Spleen (tissue), 11 donors: ENCODE measurements at regions not wholly inside any gene's neighbourhood (a gene's known extent, or its start where the extent isn't known, plus 50 kb on each side); places are given as distances from the start of the nearest gene placed in this dataset.
"Not testable (repeated sequence)": the region's sequence is repeated elsewhere in the genome, so short reads cannot be mapped to it uniquely, and the experiment has no call there.

Experiments used
- DNase-seq: peaks from one replicate; pipeline ENCODE4 v3.0.0-alpha.2; 2020
- H3K27ac ChIP-seq, 8 donors: fragments of 200-600 bp; sonication (generic) in 7 of 8; 1 replicate in 4 of 8; 2 replicates in 4 of 8; pipeline versions ENCODE4 v1.5.0 to v1.8.0; 2016 to 2021; ENCODE audit warnings: inconsistent platforms in 4 of 8, mild to moderate bottlenecking in 4 of 8, moderate library complexity in 1 of 8
- H3K27me3 ChIP-seq, 7 donors: fragments of 200-600 bp; sonication (generic) in 6 of 7; replicated peaks in 1 of 7; 1 replicate in 4 of 7; 2 replicates in 3 of 7; pipeline versions ENCODE4 v1.5.0 to v1.8.0; 2016 to 2021; ENCODE audit warnings: inconsistent platforms in 3 of 7, mild to moderate bottlenecking in 1 of 7
- H3K36me3 ChIP-seq, 6 donors: fragments of 200-600 bp; sonication (generic) in 5 of 6; 1 replicate in 4 of 6; 2 replicates in 2 of 6; pipeline versions ENCODE4 v1.5.0 to v1.8.0; 2016 to 2021; ENCODE audit warnings: inconsistent platforms in 2 of 6
- H3K4me1 ChIP-seq, 6 donors: fragments of 200-600 bp; sonication (generic) in 5 of 6; 1 replicate in 3 of 6; 2 replicates in 3 of 6; pipeline versions ENCODE4 v1.5.0 to v1.8.0; 2016 to 2021; ENCODE audit warnings: inconsistent platforms in 3 of 6
- H3K4me3 ChIP-seq, 8 donors: fragments of 200-600 bp; sonication (generic) in 7 of 8; 1 replicate in 4 of 8; 2 replicates in 4 of 8; pipeline versions ENCODE4 v1.5.0 to v1.8.0; 2016 to 2021; ENCODE audit warnings: inconsistent platforms in 4 of 8, mild to moderate bottlenecking in 4 of 8, moderate library complexity in 2 of 8
- H3K9me3 ChIP-seq, 8 donors: fragments of 200-600 bp; sonication (generic) in 7 of 8; 1 replicate in 4 of 8; 2 replicates in 4 of 8; pipeline versions ENCODE4 v1.5.0 to v1.8.0; 2016 to 2021; ENCODE audit warnings: inconsistent platforms in 4 of 8
- CTCF ChIP-seq, 11 experiments: fragments of 200-600 bp in 7 of 11; fragments of 450-650 bp in 4 of 11; sonication (generic) in 4 of 11; IDR thresholded peaks in 8 of 11; conservative IDR thresholded peaks in 3 of 11; 1 replicate in 7 of 11; 2 replicates in 4 of 11; pipeline versions ENCODE4 v1.4.0 to v1.8.0; 2016 to 2021; ENCODE audit warnings: antibody characterized with exemption in 11 of 11, inconsistent platforms in 4 of 11, mild to moderate bottlenecking in 1 of 11
- POLR2A ChIP-seq, 3 donors: fragments of 450-650 bp; IDR thresholded peaks; one replicate each; pipeline ENCODE4 v1.5.1; 2017; ENCODE audit warnings: antibody characterized with exemption in 3 of 3, mild to moderate bottlenecking in 1 of 3
- POLR2AphosphoS5 ChIP-seq, 3 donors: sonication (generic); formaldehyde crosslinking; IDR thresholded peaks; one replicate each; pipeline ENCODE4 v1.5.1; 2017; ENCODE audit warnings: antibody characterized with exemption in 3 of 3
- WGBS, 5 donors: extraction: QIAGEN DNeasy Blood & Tissue Kit in 3 of 5; methylation state at CpG; one replicate each; pipeline versions ENCODE4 v1.1.5 to v1.1.7; 2013 to 2018; 5-methylcytosine and 5-hydroxymethylcytosine counted together
- intact Hi-C: fragments of 100-400 bp; cut with DNase I; formaldehyde crosslinking; loops from one replicate; pipeline ENCODE4 v1.15.0; 2023; ENCODE audit warnings: low total_unique reads
- donor health status: healthy with polysubstance abuse.
- donor health status: DM: no; HTN: no; CAD: no; lungs with moderate emphysema.
- donor health status: DM: no; HTN: no; CAD: no.
- donor health status: Bipolar disorder and iron deficiency.
- donor health status: healthy.
- donor health status: DM: no; HTN: no; CAD: no.
- donor health status: DM: yes; HTN: yes; CAD: no.

DNA sequence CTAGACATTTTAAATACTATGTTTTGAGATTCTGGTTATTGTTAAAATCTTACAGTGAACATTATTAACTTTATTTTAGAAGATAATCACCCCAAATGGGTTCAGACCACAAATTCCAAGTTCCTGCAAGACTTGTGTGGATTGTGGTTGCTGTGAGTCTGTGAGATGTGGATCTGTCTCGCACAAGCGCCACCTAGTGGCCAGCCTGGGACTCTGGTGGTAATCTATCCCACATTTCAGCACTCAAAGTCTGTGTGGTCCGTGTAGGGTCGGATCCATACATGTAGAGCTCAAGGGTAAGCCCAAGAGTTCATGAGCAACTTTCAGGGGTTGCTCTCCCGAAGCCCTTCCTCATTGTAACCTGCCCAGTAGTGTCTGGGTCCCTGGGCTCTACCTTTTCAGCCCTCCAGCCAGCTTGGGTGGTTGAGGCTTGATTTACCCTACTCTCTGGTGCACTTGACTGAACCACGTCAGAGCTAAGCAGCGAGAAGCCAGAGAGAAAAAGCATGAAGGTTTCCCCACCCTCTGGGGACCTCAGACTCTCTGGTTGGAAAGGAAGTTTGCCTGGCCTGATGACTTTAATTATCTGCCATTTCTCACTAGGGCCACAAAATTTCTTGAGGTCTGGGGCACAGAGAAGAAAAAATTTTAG is 129.2 kb downstream of the ARHGAP11B start:
- H3K27ac ChIP-seq, intact Hi-C loops, H3K27me3 ChIP-seq, H3K4me1 ChIP-seq, H3K36me3 ChIP-seq, H3K4me3 ChIP-seq, H3K9me3 ChIP-seq: not testable (repeated sequence)
- WGBS, 5 donors, result 4 to 13% (median 4%) methylated on average over 2 to 3 of the region's 7 CpGs; no CpG with 5 or more reads in 2 of the 5 donors
- TF ChIP-seq CTCF (IDR thresholded peaks at IDR 0.05 in 8 of 11, conservative IDR thresholded peaks at IDR 0.05 in 3 of 11), result peak in 7 of 11 experiments; percentile 17 to 56 (median 48)
- DNase-seq, result peak; percentile 93

- WGBS, 5 donors, result 92 to 100% (median 99%) methylated on average over 4 to 5 of the region's 5 CpGs
- H3K4me3 ChIP-seq, H3K36me3 ChIP-seq, H3K4me1 ChIP-seq, DNase-seq, intact Hi-C loops, H3K9me3 ChIP-seq, H3K27me3 ChIP-seq, H3K27ac ChIP-seq: not testable (repeated sequence)
These were observed 134.7 kb downstream of the ARHGAP11B start for GRCh38 chr15:30760633-30761032.

DNA sequence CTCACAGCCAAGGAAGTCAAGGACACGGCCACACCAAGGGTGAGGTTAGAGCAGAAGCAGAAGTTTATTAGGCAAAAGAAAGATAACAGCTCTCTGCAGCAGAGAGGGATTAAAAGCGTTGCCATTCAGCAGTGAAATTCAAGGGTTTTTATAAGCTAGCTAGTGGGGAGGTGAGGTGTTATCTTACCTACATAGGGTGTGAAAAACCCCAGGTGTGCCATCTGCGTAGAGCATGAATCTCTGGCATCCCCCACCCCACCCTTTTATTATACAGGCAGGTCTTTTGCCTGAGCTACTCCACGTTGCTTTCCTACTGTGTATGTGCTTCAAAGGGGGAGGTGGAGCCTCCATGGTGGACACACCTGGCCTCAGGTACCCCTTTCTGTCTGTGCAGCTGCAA is 135.4 kb downstream of the ARHGAP11B start:
- H3K36me3 ChIP-seq, H3K4me1 ChIP-seq, H3K4me3 ChIP-seq, H3K9me3 ChIP-seq, intact Hi-C loops, H3K27ac ChIP-seq, H3K27me3 ChIP-seq, DNase-seq: not testable (repeated sequence)
- WGBS, 5 donors, result 84 to 100% (median 89%) methylated on average over 1 to 4 of the region's 4 CpGs

GRCh38 chr15:30769390-30770124 is 134.2 kb upstream of the FAN1 start:
- H3K27ac ChIP-seq, intact Hi-C loops, H3K9me3 ChIP-seq, H3K27me3 ChIP-seq, H3K4me1 ChIP-seq, H3K4me3 ChIP-seq, H3K36me3 ChIP-seq, DNase-seq: not testable (repeated sequence)
- WGBS, 5 donors, result 95 to 96% (median 96%) methylated on average over 11 to 12 of the region's 12 CpGs

- Histone ChIP-seq H3K9me3 (peaks cover 0 to 5% (median 0%) of the 10 kb centered on the region in 8 donors), H3K27me3 (no peaks in the 10 kb centered on the region), H3K4me1 (no peaks in the 10 kb centered on the region), H3K36me3 (no peaks in the 10 kb centered on the region), H3K4me3 (no peak overlapping the region), H3K27ac (no peak overlapping the region)
- intact Hi-C loops, result no loop called here
- no peak for TF ChIP-seq POLR2AphosphoS5 (IDR thresholded peaks at IDR 0.05)
- TF ChIP-seq POLR2A (IDR thresholded peaks at IDR 0.05), result no peak
- TF ChIP-seq CTCF (IDR thresholded peaks at IDR 0.05 in 8 of 11, conservative IDR thresholded peaks at IDR 0.05 in 3 of 11), result no peak
- 95 to 98% (median 96%) methylated on average over 17 of the region's 17 CpGs for WGBS, 5 donors
- DNase-seq, result no peak
These were observed 133.0 kb upstream of the FAN1 start for GRCh38 chr15:30770759-30771158.
